ENCODE measurements at regions not wholly inside any gene's neighbourhood (a gene's known extent, or its start where the extent isn't known, plus 50 kb on each side); places are given as distances from the start of the nearest gene placed in this dataset.

GRCh38 chr6:7674291-7674690 lies 51.6 kb upstream of the BMP6 start:
- no peaks in the 10 kb centered on the region for H3K27me3 ChIP-seq (ENCODE audit: insufficient read depth, low read length)
- H4K20me1 ChIP-seq (ENCODE audit: control insufficient read depth, insufficient read depth, insufficient read length) = no peaks in the 10 kb centered on the region
- no CpG with 5 or more reads among the region's 6 CpGs for WGBS (ENCODE audit: extremely low coverage, insufficient read length, low lambda C conversion rate)
- no peaks in the 10 kb centered on the region for H3K79me1 ChIP-seq (ENCODE audit: insufficient read depth, low read depth, low read length, poor library complexity, severe bottlenecking)
- no peak overlapping the region for H3K23ac ChIP-seq (ENCODE audit: insufficient read length, low read depth, low read length)
- H3K23me2 ChIP-seq (ENCODE audit: insufficient read length, low read depth, low read length, poor library complexity, severe bottlenecking) = no peaks in the 10 kb centered on the region
- H2BK120ac ChIP-seq (ENCODE audit: low read depth, low read length, poor library complexity, severe bottlenecking) = no peak overlapping the region
- H3K9me3 ChIP-seq (ENCODE audit: control insufficient read depth, low read depth, low read length) = no peaks in the 10 kb centered on the region
- no peak overlapping the region for H2BK20ac ChIP-seq (ENCODE audit: low read depth, low read length, poor library complexity, severe bottlenecking)
- H3K79me2 ChIP-seq (ENCODE audit: insufficient read depth, low read length) = no peaks in the 10 kb centered on the region
- no peak overlapping the region for H2BK5ac ChIP-seq (ENCODE audit: insufficient read length, low read length)
- H2BK15ac ChIP-seq (ENCODE audit: low read depth, low read length) = no peak overlapping the region
- no peak overlapping the region for H4K91ac ChIP-seq (ENCODE audit: insufficient read length, low read depth, low read length)
- H3K56ac ChIP-seq (ENCODE audit: insufficient read length, low read depth, low read length) = no peak overlapping the region
- H4K8ac ChIP-seq (replicated peaks; ENCODE audit: insufficient read length, low read depth, low read length) = no peak overlapping the region
- DNase-seq = no peak
- no peak overlapping the region for H3K4ac ChIP-seq (ENCODE audit: low read depth, low read length)
- H3K4me1 Mint-ChIP-seq = peaks cover 10 to 15% of the 10 kb centered on the region in 2 experiments
- H4K5ac ChIP-seq (ENCODE audit: insufficient read length, low read depth, low read length) = no peak overlapping the region
- H3K9me3 Mint-ChIP-seq = no peaks in the 10 kb centered on the region
- H3K27ac Mint-ChIP-seq = no peak overlapping the region
- no peak overlapping the region for H2AK5ac ChIP-seq (ENCODE audit: insufficient read length, low read length)
- no peak overlapping the region for H3K4me3 Mint-ChIP-seq
- no peak overlapping the region for H3T11ph ChIP-seq (ENCODE audit: low read length)
- TF ChIP-seq CTCF (conservative IDR thresholded peaks at IDR 0.05) = no peak
- H3K27me3 Mint-ChIP-seq (ENCODE audit: low read depth) = peaks cover 15% of the 10 kb centered on the region
- H2BK12ac ChIP-seq (ENCODE audit: insufficient read length, low read depth, low read length) = no peak overlapping the region
- no peak overlapping the region for H3K18ac ChIP-seq (ENCODE audit: insufficient read length, low read depth, low read length)
- no peaks in the 10 kb centered on the region for H3K4me1 ChIP-seq (ENCODE audit: insufficient read depth, low read length)
- H3K14ac ChIP-seq (ENCODE audit: insufficient read depth, low read length) = no peak overlapping the region
- no peak overlapping the region for H2AFZ ChIP-seq (ENCODE audit: low read length)
- H3K36me3 Mint-ChIP-seq (ENCODE audit: insufficient read depth in 1 of 3, low read depth in 3 of 3) = no peaks in the 10 kb centered on the region
- no peak overlapping the region for H3K27ac ChIP-seq (ENCODE audit: insufficient read length, low read depth, low read length)
- no peak overlapping the region for H3K9ac ChIP-seq (ENCODE audit: extremely low read depth, insufficient read length, low read length)
- no peak overlapping the region for H3K4me2 ChIP-seq (ENCODE audit: insufficient read depth, insufficient read length, low read length)

Measured in H9 (cell line).